Osteoblast (primary cell): ENCODE measurements at regions not wholly inside any gene's neighbourhood (a gene's known extent, or its start where the extent isn't known, plus 50 kb on each side); places are given as distances from the start of the nearest gene placed in this dataset.

Experiments used
- DNase-seq: peaks from one replicate; pipeline ENCODE4 v3.0.0; 2011; ENCODE audit warnings: low spot score, mixed read lengths; ENCODE audit not compliant: insufficient read length; ENCODE audit errors: missing footprints
- H2AFZ ChIP-seq: 2 replicates; pipeline ENCODE4 v1.6.0; 2011; ENCODE audit warnings: mild to moderate bottlenecking, low read length
- H3K27ac ChIP-seq: 2 replicates; pipeline ENCODE4 v1.5.1; 2011; ENCODE audit warnings: mild to moderate bottlenecking, low read depth, low read length, moderate library complexity
- H3K27me3 ChIP-seq: 2 replicates; pipeline ENCODE4 v1.6.0; 2012; ENCODE audit warnings: mild to moderate bottlenecking, control low read depth, inconsistent platforms, low read length, moderate library complexity; ENCODE audit not compliant: insufficient read depth
- H3K36me3 ChIP-seq: 2 replicates; pipeline ENCODE4 v1.5.1; 2011; ENCODE audit warnings: mild to moderate bottlenecking, low read length, control low read depth, moderate library complexity; ENCODE audit not compliant: insufficient read depth
- H3K4me1 ChIP-seq: 2 replicates; pipeline ENCODE4 v1.5.1; 2011; ENCODE audit warnings: mild to moderate bottlenecking, low read length, control low read depth, moderate library complexity; ENCODE audit not compliant: insufficient read depth
- H3K4me2 ChIP-seq: 2 replicates; pipeline ENCODE4 v1.6.0; 2011; ENCODE audit warnings: mild to moderate bottlenecking, low read length; ENCODE audit not compliant: insufficient read depth
- H3K4me3 ChIP-seq: fragments of 200-600 bp; sonication (generic); 3 replicates; pipeline ENCODE4 v1.5.1; 2012; ENCODE audit warnings: mild to moderate bottlenecking, low read length, inconsistent platforms; ENCODE audit not compliant: insufficient read depth
- H3K79me2 ChIP-seq: 2 replicates; pipeline ENCODE4 v1.6.0; 2012; ENCODE audit warnings: mild to moderate bottlenecking, low read length, control low read depth, inconsistent platforms; ENCODE audit not compliant: insufficient read depth
- H3K9me3 ChIP-seq: 2 replicates; pipeline ENCODE4 v1.5.1; 2011; ENCODE audit warnings: low read depth, low read length, control low read depth
- H4K20me1 ChIP-seq: 2 replicates; pipeline ENCODE4 v1.6.0; 2012; ENCODE audit warnings: mild to moderate bottlenecking, low read length, control low read depth; ENCODE audit not compliant: insufficient read depth
- TF ChIP-seq, protein P1 (sequence below): IDR thresholded peaks from 2 replicates; pipeline ENCODE4 v1.5.1; 2011; ENCODE audit warnings: mild to moderate bottlenecking, low read depth, low read length, moderate library complexity; ENCODE audit errors: extremely low read depth

- TF ChIP-seq, protein P1, sequence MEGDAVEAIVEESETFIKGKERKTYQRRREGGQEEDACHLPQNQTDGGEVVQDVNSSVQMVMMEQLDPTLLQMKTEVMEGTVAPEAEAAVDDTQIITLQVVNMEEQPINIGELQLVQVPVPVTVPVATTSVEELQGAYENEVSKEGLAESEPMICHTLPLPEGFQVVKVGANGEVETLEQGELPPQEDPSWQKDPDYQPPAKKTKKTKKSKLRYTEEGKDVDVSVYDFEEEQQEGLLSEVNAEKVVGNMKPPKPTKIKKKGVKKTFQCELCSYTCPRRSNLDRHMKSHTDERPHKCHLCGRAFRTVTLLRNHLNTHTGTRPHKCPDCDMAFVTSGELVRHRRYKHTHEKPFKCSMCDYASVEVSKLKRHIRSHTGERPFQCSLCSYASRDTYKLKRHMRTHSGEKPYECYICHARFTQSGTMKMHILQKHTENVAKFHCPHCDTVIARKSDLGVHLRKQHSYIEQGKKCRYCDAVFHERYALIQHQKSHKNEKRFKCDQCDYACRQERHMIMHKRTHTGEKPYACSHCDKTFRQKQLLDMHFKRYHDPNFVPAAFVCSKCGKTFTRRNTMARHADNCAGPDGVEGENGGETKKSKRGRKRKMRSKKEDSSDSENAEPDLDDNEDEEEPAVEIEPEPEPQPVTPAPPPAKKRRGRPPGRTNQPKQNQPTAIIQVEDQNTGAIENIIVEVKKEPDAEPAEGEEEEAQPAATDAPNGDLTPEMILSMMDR, result no peak
Measured at GRCh38 chr9:107809871-107810460, 320.4 kb upstream of the KLF4 start.

GRCh38 chr9:107807183-107807582, 317.6 kb upstream of the KLF4 start:
- H2AFZ ChIP-seq, result no peak overlapping the region
- H3K27me3 ChIP-seq, result no peaks in the 10 kb centered on the region
- H3K36me3 ChIP-seq, result no peaks in the 10 kb centered on the region
- no peak overlapping the region for H3K27ac ChIP-seq
- H3K4me2 ChIP-seq, result no peak overlapping the region
- no peak for DNase-seq
- TF ChIP-seq, protein P1, result no peak
- H3K4me1 ChIP-seq, result peaks cover 17% of the 10 kb centered on the region
- H3K79me2 ChIP-seq, result no peaks in the 10 kb centered on the region
- no peaks in the 10 kb centered on the region for H3K9me3 ChIP-seq
- no peaks in the 10 kb centered on the region for H4K20me1 ChIP-seq
- no peak overlapping the region for H3K4me3 ChIP-seq

More at GRCh38 chr9:107809871-107810460, 320.4 kb upstream of the KLF4 start:
- Histone ChIP-seq H2AFZ (peak overlapping the region; percentile 47), H3K36me3 (no peaks in the 10 kb centered on the region), H3K79me2 (no peaks in the 10 kb centered on the region), H3K4me1 (peaks cover 17% of the 10 kb centered on the region), H3K27me3 (no peaks in the 10 kb centered on the region), H3K4me2 (no peak overlapping the region), H3K9me3 (no peaks in the 10 kb centered on the region), H3K27ac (peak overlapping the region; percentile 6), H3K4me3 (no peak overlapping the region), H4K20me1 (no peaks in the 10 kb centered on the region)
- no peak for DNase-seq

DNA sequence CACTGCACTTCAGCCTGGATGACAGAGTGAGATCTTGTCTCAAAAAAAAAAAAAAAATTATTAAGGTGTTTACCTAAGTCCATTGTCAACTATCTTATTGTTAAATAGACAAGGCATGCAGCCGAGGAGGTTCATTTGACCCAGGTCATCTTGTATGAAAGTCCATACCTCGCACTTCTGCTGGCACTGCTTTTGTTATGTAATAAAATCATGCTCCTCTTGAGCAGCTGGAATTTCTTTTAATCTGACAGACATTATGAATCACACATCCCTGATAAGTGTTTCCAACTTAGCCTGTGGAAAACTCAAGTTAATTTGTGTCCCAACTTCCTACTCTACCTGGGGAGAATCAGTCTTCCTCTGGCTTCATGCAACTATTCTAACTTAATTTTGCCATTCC, 315.6 kb upstream of the KLF4 start:
- no peak overlapping the region for H3K4me2 ChIP-seq
- TF ChIP-seq, protein P1, result no peak
- no peaks in the 10 kb centered on the region for H3K36me3 ChIP-seq
- no peaks in the 10 kb centered on the region for H3K79me2 ChIP-seq
- no peak overlapping the region for H3K4me3 ChIP-seq
- no peak for DNase-seq
- H4K20me1 ChIP-seq, result no peaks in the 10 kb centered on the region
- H3K27me3 ChIP-seq, result no peaks in the 10 kb centered on the region
- H3K4me1 ChIP-seq, result peaks cover 9% of the 10 kb centered on the region
- H2AFZ ChIP-seq, result no peak overlapping the region
- no peak overlapping the region for H3K27ac ChIP-seq
- H3K9me3 ChIP-seq, result no peaks in the 10 kb centered on the region

- H3K9me3 ChIP-seq, result no peaks in the 10 kb centered on the region
- no peaks in the 10 kb centered on the region for H3K79me2 ChIP-seq
- H3K4me2 ChIP-seq, result no peak overlapping the region
- H4K20me1 ChIP-seq, result no peaks in the 10 kb centered on the region
- no peaks in the 10 kb centered on the region for H3K4me1 ChIP-seq
- no peak overlapping the region for H2AFZ ChIP-seq
- no peak overlapping the region for H3K27ac ChIP-seq
- no peaks in the 10 kb centered on the region for H3K27me3 ChIP-seq
- TF ChIP-seq, protein P1, result no peak
- H3K4me3 ChIP-seq, result no peak overlapping the region
- H3K36me3 ChIP-seq, result no peaks in the 10 kb centered on the region
- no peak for DNase-seq
Measured at GRCh38 chr9:107794259-107794658, 304.7 kb upstream of the KLF4 start.
